Progenitor cell of endocrine pancreas (in vitro differentiated cells): ENCODE measurements at regions not wholly inside any gene's neighbourhood (a gene's known extent, or its start where the extent isn't known, plus 50 kb on each side); places are given as distances from the start of the nearest gene placed in this dataset.

Experiments used
- DNase-seq: peaks from one replicate; pipeline ENCODE4 v3.0.0; 2021; ENCODE audit warnings: low spot score; ENCODE audit not compliant: unreplicated experiment
- H3K27ac Mint-ChIP-seq: 2 replicates; pipeline ENCODE4 v1.8.0; 2021; ENCODE audit warnings: mild to moderate bottlenecking, moderate library complexity, mixed read lengths
- H3K27me3 Mint-ChIP-seq: 2 replicates; pipeline ENCODE4 v1.8.0; 2021; ENCODE audit warnings: mixed read lengths
- H3K36me3 Mint-ChIP-seq: 2 replicates; pipeline ENCODE4 v1.8.0; 2022; ENCODE audit warnings: mixed read lengths; ENCODE audit not compliant: insufficient read depth
- H3K4me1 Mint-ChIP-seq: 2 replicates; pipeline ENCODE4 v1.8.0; 2021; ENCODE audit warnings: low read depth, mixed read lengths
- H3K4me3 Mint-ChIP-seq: 2 replicates; pipeline ENCODE4 v1.8.0; 2021; ENCODE audit warnings: low read depth, mild to moderate bottlenecking, moderate library complexity, mixed read lengths
- H3K9me3 Mint-ChIP-seq: 2 replicates; pipeline ENCODE4 v1.8.0; 2021; ENCODE audit warnings: low read depth, mixed read lengths
- CTCF ChIP-seq: fragments of 200-600 bp; sonication (generic); IDR thresholded peaks from one replicate; pipeline ENCODE4 v1.5.0; 2021; ENCODE audit warnings: antibody characterized with exemption, mild to moderate bottlenecking; ENCODE audit not compliant: unreplicated experiment

GRCh38 chr4:19888587-19888986 is 363.1 kb upstream of the SLIT2 start:
- Mint-ChIP-seq H3K27ac (no peak overlapping the region), H3K36me3 (no peaks in the 10 kb centered on the region), H3K4me1 (no peaks in the 10 kb centered on the region), H3K9me3 (peaks cover 11% of the 10 kb centered on the region), H3K27me3 (no peaks in the 10 kb centered on the region), H3K4me3 (no peak overlapping the region)
- TF ChIP-seq CTCF: no peak
- no peak for DNase-seq

DNA sequence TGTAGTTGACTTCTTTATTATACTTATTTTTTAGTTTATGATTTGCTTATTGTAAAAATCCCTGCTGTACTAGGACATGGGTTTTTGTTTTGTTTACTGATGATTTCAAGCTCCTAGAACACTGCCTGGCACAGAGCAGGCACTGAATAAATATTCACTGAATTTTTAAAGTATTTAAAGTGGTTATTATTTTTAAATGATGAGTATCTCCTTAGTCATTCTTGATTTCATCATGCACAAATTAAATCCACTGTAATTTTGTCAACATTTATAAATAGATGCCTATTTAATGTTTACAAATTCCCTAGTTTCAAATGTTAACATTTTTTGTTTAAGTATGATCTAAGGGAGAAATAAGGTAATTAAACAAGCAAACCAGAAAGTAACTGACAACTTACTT is 367.9 kb upstream of the SLIT2 start:
- Mint-ChIP-seq H3K4me3 (no peak overlapping the region), H3K27ac (no peak overlapping the region), H3K27me3 (no peaks in the 10 kb centered on the region)

DNA sequence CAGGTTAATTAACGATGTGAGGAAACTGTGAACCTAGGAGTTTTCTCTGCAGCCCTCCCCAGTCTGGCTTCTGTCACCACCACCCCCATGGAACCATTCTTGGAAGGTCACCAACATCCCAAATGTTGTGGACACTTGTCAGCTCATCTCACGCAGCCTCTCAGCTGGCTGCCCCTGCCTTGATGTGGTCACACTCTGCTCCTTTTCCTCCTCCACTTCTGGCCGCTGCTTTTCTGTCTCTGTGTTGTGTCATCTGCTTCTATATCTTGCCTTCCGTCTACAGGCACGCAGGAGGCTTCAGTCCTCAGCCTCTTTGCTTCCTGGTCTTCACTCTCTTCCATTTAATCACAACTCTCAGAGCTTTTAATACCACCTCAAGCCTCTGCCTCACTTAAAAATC is 371.5 kb upstream of the SLIT2 start:
- Mint-ChIP-seq H3K9me3 (no peaks in the 10 kb centered on the region), H3K27me3 (no peaks in the 10 kb centered on the region), H3K36me3 (no peaks in the 10 kb centered on the region), H3K4me1 (peaks cover 1% of the 10 kb centered on the region), H3K27ac (no peak overlapping the region), H3K4me3 (no peak overlapping the region)
- no peak for DNase-seq
- no peak for TF ChIP-seq CTCF

More for the DNA sequence above, 367.9 kb upstream of the SLIT2 start:
- Mint-ChIP-seq H3K36me3 (no peaks in the 10 kb centered on the region), H3K4me1 (peaks cover 1% of the 10 kb centered on the region), H3K9me3 (peaks cover 10% of the 10 kb centered on the region)
- DNase-seq: no peak
- TF ChIP-seq CTCF: no peak

- Mint-ChIP-seq H3K36me3 (no peaks in the 10 kb centered on the region), H3K27ac (no peak overlapping the region), H3K9me3 (no peaks in the 10 kb centered on the region), H3K4me1 (peaks cover 1% of the 10 kb centered on the region), H3K4me3 (no peak overlapping the region), H3K27me3 (no peaks in the 10 kb centered on the region)
- TF ChIP-seq CTCF: no peak
- DNase-seq: no peak
These were observed 372.4 kb upstream of the SLIT2 start for GRCh38 chr4:19879330-19879729.

DNA sequence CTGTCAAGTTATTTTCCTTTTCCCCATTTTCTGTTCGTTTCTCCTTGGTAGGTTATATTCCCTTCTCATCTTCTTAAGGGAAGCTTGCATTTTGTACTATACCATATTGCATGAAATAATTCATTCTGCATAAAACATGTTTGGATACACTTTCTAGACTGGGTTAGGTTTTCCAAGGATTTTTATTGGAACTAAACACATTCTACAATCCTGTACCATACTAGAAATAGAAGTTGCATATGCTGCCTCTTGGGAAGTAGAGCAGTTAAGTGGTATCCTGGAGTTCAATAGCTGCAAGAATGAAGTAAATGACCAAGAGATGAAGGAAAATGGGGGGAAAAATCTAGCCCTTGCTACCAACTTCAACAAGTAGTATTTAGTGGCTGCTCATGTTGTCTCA is 393.7 kb upstream of the SLIT2 start:
- H3K27ac Mint-ChIP-seq: no peak overlapping the region
- no peak for DNase-seq
- H3K4me1 Mint-ChIP-seq: peaks cover 4% of the 10 kb centered on the region
- H3K36me3 Mint-ChIP-seq: no peaks in the 10 kb centered on the region
- no peaks in the 10 kb centered on the region for H3K27me3 Mint-ChIP-seq
- TF ChIP-seq CTCF: no peak
- H3K9me3 Mint-ChIP-seq: peaks cover 9% of the 10 kb centered on the region
- no peak overlapping the region for H3K4me3 Mint-ChIP-seq
